H1 (cell line): ENCODE measurements at regions not wholly inside any gene's neighbourhood (a gene's known extent, or its start where the extent isn't known, plus 50 kb on each side); places are given as distances from the start of the nearest gene placed in this dataset.

ENCODE experiments used
- CEBPB ChIP-seq: IDR thresholded peaks from 2 replicates; pipeline ENCODE4 v1.6.1; 2012; ENCODE audit warnings: low read depth, low read length
- CTBP2 ChIP-seq: IDR thresholded peaks from 2 replicates; pipeline ENCODE4 v1.7.0; 2011; ENCODE audit warnings: borderline replicate concordance, mild to moderate bottlenecking, moderate library complexity, mixed read lengths, low read length; ENCODE audit not compliant: insufficient read depth, insufficient read length
- EGR1 ChIP-seq: IDR thresholded peaks from 2 replicates; pipeline ENCODE4 v1.6.1; 2011; ENCODE audit warnings: low read depth, low read length, borderline replicate concordance
- JUN ChIP-seq: IDR thresholded peaks from 2 replicates; pipeline ENCODE4 v1.6.1; 2011; ENCODE audit warnings: low read depth, mild to moderate bottlenecking, improper control_type of control experiment, low read length
- NRF1 ChIP-seq: IDR thresholded peaks from 2 replicates; pipeline ENCODE4 v1.6.1; 2011; ENCODE audit warnings: mild to moderate bottlenecking, low read depth, low read length, improper control_type of control experiment
- SIRT6 ChIP-seq: IDR thresholded peaks from one replicate; pipeline ENCODE4 v1.7.1; 2012; ENCODE audit warnings: low read length, inconsistent platforms
- TF ChIP-seq, protein P1 (sequence below): fragments of 300-600 bp; sonication (generic); IDR thresholded peaks from 2 replicates; pipeline ENCODE4 v1.7.1; 2012; ENCODE audit warnings: low read length, moderate library complexity, mild to moderate bottlenecking, inconsistent platforms; ENCODE audit not compliant: insufficient replicate concordance

- TF ChIP-seq NRF1 (no peak), SIRT6 (no peak), CEBPB (no peak), EGR1 (no peak), CTBP2 (no peak), JUN (no peak)
- TF ChIP-seq, protein P1, sequence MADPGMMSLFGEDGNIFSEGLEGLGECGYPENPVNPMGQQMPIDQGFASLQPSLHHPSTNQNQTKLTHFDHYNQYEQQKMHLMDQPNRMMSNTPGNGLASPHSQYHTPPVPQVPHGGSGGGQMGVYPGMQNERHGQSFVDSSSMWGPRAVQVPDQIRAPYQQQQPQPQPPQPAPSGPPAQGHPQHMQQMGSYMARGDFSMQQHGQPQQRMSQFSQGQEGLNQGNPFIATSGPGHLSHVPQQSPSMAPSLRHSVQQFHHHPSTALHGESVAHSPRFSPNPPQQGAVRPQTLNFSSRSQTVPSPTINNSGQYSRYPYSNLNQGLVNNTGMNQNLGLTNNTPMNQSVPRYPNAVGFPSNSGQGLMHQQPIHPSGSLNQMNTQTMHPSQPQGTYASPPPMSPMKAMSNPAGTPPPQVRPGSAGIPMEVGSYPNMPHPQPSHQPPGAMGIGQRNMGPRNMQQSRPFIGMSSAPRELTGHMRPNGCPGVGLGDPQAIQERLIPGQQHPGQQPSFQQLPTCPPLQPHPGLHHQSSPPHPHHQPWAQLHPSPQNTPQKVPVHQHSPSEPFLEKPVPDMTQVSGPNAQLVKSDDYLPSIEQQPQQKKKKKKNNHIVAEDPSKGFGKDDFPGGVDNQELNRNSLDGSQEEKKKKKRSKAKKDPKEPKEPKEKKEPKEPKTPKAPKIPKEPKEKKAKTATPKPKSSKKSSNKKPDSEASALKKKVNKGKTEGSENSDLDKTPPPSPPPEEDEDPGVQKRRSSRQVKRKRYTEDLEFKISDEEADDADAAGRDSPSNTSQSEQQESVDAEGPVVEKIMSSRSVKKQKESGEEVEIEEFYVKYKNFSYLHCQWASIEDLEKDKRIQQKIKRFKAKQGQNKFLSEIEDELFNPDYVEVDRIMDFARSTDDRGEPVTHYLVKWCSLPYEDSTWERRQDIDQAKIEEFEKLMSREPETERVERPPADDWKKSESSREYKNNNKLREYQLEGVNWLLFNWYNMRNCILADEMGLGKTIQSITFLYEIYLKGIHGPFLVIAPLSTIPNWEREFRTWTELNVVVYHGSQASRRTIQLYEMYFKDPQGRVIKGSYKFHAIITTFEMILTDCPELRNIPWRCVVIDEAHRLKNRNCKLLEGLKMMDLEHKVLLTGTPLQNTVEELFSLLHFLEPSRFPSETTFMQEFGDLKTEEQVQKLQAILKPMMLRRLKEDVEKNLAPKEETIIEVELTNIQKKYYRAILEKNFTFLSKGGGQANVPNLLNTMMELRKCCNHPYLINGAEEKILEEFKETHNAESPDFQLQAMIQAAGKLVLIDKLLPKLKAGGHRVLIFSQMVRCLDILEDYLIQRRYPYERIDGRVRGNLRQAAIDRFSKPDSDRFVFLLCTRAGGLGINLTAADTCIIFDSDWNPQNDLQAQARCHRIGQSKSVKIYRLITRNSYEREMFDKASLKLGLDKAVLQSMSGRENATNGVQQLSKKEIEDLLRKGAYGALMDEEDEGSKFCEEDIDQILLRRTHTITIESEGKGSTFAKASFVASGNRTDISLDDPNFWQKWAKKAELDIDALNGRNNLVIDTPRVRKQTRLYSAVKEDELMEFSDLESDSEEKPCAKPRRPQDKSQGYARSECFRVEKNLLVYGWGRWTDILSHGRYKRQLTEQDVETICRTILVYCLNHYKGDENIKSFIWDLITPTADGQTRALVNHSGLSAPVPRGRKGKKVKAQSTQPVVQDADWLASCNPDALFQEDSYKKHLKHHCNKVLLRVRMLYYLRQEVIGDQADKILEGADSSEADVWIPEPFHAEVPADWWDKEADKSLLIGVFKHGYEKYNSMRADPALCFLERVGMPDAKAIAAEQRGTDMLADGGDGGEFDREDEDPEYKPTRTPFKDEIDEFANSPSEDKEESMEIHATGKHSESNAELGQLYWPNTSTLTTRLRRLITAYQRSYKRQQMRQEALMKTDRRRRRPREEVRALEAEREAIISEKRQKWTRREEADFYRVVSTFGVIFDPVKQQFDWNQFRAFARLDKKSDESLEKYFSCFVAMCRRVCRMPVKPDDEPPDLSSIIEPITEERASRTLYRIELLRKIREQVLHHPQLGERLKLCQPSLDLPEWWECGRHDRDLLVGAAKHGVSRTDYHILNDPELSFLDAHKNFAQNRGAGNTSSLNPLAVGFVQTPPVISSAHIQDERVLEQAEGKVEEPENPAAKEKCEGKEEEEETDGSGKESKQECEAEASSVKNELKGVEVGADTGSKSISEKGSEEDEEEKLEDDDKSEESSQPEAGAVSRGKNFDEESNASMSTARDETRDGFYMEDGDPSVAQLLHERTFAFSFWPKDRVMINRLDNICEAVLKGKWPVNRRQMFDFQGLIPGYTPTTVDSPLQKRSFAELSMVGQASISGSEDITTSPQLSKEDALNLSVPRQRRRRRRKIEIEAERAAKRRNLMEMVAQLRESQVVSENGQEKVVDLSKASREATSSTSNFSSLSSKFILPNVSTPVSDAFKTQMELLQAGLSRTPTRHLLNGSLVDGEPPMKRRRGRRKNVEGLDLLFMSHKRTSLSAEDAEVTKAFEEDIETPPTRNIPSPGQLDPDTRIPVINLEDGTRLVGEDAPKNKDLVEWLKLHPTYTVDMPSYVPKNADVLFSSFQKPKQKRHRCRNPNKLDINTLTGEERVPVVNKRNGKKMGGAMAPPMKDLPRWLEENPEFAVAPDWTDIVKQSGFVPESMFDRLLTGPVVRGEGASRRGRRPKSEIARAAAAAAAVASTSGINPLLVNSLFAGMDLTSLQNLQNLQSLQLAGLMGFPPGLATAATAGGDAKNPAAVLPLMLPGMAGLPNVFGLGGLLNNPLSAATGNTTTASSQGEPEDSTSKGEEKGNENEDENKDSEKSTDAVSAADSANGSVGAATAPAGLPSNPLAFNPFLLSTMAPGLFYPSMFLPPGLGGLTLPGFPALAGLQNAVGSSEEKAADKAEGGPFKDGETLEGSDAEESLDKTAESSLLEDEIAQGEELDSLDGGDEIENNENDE = no peak
- TF ChIP-seq, all 59 proteins: peak for 0
These were observed 463.2 kb upstream of the MGAT4C start (continued) for GRCh38 chr12:86719381-86719780.
